Psoas muscle (tissue), 7 donors: ENCODE measurements at regions not wholly inside any gene's neighbourhood (a gene's known extent, or its start where the extent isn't known, plus 50 kb on each side); places are given as distances from the start of the nearest gene placed in this dataset.

ENCODE experiments used
- ATAC-seq, 4 donors: fragments of 200-7000 bp; cut with Tn5 transposase; one replicate each; pipeline ENCODE4 v1.9.1; 2020; ENCODE audit warnings: moderate library complexity in 3 of 4, mild to moderate bottlenecking in 2 of 4
- DNase-seq, 2 donors: peaks; one replicate each; pipeline ENCODE4 v3.0.0-alpha.2; 2020
- H3K27ac ChIP-seq: fragments of 200-600 bp; one replicate; pipeline ENCODE4 v1.8.0; 2022
- H3K27me3 ChIP-seq, 3 donors: fragments of 200-600 bp in 1 of 3; one replicate each; pipeline versions ENCODE4 v1.6.1 to v1.8.0; 2013 to 2022; ENCODE audit warnings: low read length in 2 of 3, mild to moderate bottlenecking in 2 of 3, moderate library complexity in 1 of 3; ENCODE audit not compliant: insufficient read depth in 3 of 3
- H3K36me3 ChIP-seq, 2 donors: fragments of 200-600 bp in 1 of 2; one replicate each; pipeline versions ENCODE4 v1.6.1 to v1.8.0; 2013 to 2022; ENCODE audit warnings: low read depth in 1 of 2, mild to moderate bottlenecking in 1 of 2, moderate library complexity in 1 of 2; ENCODE audit not compliant: insufficient read depth in 1 of 2
- H3K4me1 ChIP-seq: fragments of 200-600 bp; one replicate; pipeline ENCODE4 v1.8.0; 2022
- H3K4me3 ChIP-seq: fragments of 200-600 bp; one replicate; pipeline ENCODE4 v1.8.0; 2022; ENCODE audit warnings: mild to moderate bottlenecking
- H3K9me3 ChIP-seq: fragments of 200-600 bp; one replicate; pipeline ENCODE4 v1.8.0; 2022
- WGBS, 3 donors: extraction: QIAGEN DNeasy Blood & Tissue Kit; methylation state at CpG; one replicate each; pipeline versions ENCODE4 v1.1.6 to v1.1.7; 2013; 5-methylcytosine and 5-hydroxymethylcytosine counted together
- intact Hi-C, 2 donors: fragments of 100-400 bp; cut with DNase I; formaldehyde crosslinking; loops; one replicate each; pipeline versions ENCODE4 v1.11.0 to v1.14.2; 2022
- TF ChIP-seq, protein P1 (sequence below): fragments of 200-600 bp; IDR thresholded peaks from one replicate; pipeline ENCODE4 v1.8.0; 2022; ENCODE audit warnings: antibody characterized with exemption
- donor health status: healthy with polysubstance abuse.
- donor health status: DM: no; HTN: no; CAD: no; lungs with moderate emphysema.
- donor health status: Bipolar disorder and iron deficiency.
- donor health status: healthy.
- donor health status: DM: yes; HTN: yes; CAD: no.
- donor health status: DM: no; HTN: no; CAD: no.
- donor health status: DM: yes; HTN: yes; CAD: no.

DNA sequence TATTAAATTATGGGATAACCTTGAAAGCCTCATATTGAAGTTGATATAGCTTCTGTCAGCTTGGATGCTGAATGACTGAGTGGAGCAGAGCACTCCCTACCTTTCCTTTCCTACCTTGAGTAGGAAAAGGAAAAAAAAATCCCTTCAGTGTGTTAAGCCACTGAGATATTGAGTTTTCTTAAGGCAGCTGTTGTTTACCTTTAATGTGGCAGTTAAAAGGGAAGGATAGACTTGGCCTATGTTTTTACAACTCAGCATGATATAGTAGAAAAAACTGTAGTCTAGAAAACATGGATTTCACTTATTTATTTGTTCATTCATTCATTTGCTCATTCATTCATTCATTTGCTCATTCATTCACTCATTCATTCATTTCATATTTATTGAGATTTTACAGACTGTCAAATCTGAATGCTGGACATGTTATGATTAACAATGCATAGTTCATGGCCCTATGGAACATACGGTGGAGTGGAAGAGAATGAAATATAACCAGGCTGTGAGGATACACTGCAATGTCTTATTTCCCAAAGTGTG is 131.5 kb upstream of the MAN1A1 start:
- intact Hi-C loops, result no loop called here
- no peak for ATAC-seq
- DNase-seq, result no peak

DNA sequence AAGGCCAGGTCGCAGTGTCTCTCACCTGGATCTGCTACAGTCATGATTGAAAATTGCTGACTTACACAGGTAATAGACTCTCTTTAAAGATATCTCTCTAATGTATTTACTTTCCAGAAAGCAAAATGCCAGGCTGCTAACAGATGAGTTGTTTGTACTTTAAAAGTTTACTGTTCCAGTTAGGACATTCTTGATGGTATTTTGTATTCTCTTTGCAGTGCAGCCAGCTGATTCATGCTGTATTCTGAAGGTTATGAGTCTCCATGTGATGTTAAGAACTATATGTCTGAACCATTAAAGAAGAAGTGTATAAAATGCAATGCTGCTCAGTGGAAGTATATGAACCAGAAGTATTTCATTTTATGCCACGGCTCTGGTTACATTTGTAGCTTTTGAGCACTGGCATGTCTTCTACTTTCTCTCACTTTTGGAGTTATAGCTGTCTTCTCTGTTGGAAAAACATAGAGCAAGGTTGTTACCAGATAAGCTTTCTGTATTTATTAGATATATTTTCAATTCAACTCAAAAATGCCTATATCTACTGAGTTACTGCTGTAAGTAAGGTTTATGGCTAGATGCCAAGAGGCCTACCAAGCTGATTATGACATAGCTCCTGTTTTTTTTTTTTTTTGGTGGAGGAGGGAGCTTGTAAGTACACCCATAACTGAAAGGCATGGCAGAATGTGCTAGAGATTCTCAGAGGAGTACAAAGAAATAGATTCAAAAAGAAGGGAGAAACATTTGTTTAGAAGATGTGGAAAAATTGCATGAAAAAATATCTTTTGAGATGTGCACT is 130.5 kb upstream of the MAN1A1 start:
- Histone ChIP-seq H3K9me3 (no peaks in the 10 kb centered on the region), H3K36me3 (no peaks in the 10 kb centered on the region), H3K4me1 (no peaks in the 10 kb centered on the region), H3K27me3 (no peaks in the 10 kb centered on the region), H3K27ac (no peak overlapping the region), H3K4me3 (no peak overlapping the region)
- TF ChIP-seq, protein P1, sequence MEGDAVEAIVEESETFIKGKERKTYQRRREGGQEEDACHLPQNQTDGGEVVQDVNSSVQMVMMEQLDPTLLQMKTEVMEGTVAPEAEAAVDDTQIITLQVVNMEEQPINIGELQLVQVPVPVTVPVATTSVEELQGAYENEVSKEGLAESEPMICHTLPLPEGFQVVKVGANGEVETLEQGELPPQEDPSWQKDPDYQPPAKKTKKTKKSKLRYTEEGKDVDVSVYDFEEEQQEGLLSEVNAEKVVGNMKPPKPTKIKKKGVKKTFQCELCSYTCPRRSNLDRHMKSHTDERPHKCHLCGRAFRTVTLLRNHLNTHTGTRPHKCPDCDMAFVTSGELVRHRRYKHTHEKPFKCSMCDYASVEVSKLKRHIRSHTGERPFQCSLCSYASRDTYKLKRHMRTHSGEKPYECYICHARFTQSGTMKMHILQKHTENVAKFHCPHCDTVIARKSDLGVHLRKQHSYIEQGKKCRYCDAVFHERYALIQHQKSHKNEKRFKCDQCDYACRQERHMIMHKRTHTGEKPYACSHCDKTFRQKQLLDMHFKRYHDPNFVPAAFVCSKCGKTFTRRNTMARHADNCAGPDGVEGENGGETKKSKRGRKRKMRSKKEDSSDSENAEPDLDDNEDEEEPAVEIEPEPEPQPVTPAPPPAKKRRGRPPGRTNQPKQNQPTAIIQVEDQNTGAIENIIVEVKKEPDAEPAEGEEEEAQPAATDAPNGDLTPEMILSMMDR, result no peak
- DNase-seq (no peak), ATAC-seq (no peak)
- 84 to 88% (median 87%) methylated on average over 2 of the region's 2 CpGs for WGBS, 3 donors
- intact Hi-C loops, result no loop called here

More for the DNA sequence above, 131.5 kb upstream of the MAN1A1 start:
- 80 to 83% (median 81%) methylated on average over 1 of the region's 1 CpG for WGBS, 3 donors
- Histone ChIP-seq H3K27ac (no peak overlapping the region), H3K36me3 (no peaks in the 10 kb centered on the region), H3K27me3 (no peaks in the 10 kb centered on the region), H3K9me3 (no peaks in the 10 kb centered on the region), H3K4me1 (no peaks in the 10 kb centered on the region), H3K4me3 (no peak overlapping the region)
- TF ChIP-seq, protein P1, result no peak

DNA sequence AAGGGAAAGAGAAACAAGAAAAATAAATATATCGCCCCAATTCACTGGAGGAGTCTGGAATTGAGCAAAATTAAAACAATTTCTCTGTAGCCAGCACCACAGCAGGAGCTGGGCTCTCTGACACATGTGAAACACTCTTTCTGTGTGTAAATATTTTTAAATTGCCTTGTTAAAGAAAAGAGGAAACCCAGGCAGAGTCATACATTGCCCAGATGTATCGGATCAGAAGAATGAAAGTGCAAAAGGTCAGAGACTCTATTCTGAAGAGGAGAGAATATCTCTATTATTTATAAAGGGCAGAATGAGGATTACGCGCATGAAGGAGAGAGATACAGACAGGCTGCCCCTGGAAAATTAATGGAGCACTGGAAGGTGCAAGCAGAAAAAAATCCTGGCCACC is 127.0 kb upstream of the MAN1A1 start:
- DNase-seq, result no peak
- WGBS, 3 donors, result 59 to 81% (median 68%) methylated on average over 4 of the region's 4 CpGs
- H3K9me3 ChIP-seq, result no peaks in the 10 kb centered on the region
- TF ChIP-seq, protein P1, result no peak
- intact Hi-C loops, result no loop called here
- H3K36me3 ChIP-seq, result no peaks in the 10 kb centered on the region
- H3K27me3 ChIP-seq, result no peaks in the 10 kb centered on the region
- ATAC-seq, result no peak
- H3K27ac ChIP-seq, result no peak overlapping the region
- no peaks in the 10 kb centered on the region for H3K4me1 ChIP-seq
- no peak overlapping the region for H3K4me3 ChIP-seq

DNA sequence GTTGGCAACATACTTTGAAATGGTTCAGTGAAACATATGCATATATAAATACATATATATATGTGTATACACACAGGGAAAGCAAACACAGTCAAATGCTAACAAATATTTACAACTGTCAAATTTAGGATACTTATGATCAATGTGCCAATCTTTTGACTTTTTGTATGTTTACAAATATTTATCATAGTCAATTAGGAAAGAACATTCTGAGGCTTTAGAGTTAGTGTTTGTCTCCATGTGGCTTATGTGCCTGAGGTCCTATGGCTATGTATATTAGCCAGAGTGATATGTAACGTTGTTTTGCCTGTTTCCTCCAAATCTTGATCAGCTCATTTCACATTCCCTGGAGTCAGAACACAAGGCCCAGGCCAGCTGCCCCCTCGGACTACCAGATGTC is 126.5 kb upstream of the MAN1A1 start:
- H3K27me3 ChIP-seq, result no peaks in the 10 kb centered on the region
- ATAC-seq (no peak), DNase-seq (no peak)
- intact Hi-C loops, result no loop called here
- no peak overlapping the region for H3K4me3 ChIP-seq
- TF ChIP-seq, protein P1, result no peak
- H3K9me3 ChIP-seq, result no peaks in the 10 kb centered on the region
- 23 to 27% (median 26%) methylated on average over 2 of the region's 2 CpGs for WGBS, 3 donors
- no peaks in the 10 kb centered on the region for H3K4me1 ChIP-seq
- H3K27ac ChIP-seq, result no peak overlapping the region
- no peaks in the 10 kb centered on the region for H3K36me3 ChIP-seq
